HCT116 (cell line): ENCODE measurements at regions not wholly inside any gene's neighbourhood (a gene's known extent, or its start where the extent isn't known, plus 50 kb on each side); places are given as distances from the start of the nearest gene placed in this dataset.
A peak's percentile ranks its signal among the peaks of the same experiment; 100 is the strongest.

Source experiments
- POLR2A ChIP-seq: IDR thresholded peaks from 2 replicates; pipeline ENCODE4 v1.7.0; 2011; ENCODE audit warnings: borderline replicate concordance; ENCODE audit not compliant: insufficient read depth, insufficient read length; ENCODE audit errors: extremely low read depth
- TF ChIP-seq, protein P1 (sequence below), 3 experiments: fragments of 200-600 bp in 1 of 3; sonication (generic) in 1 of 3; IDR thresholded peaks in 2 of 3; conservative IDR thresholded peaks in 1 of 3; 2 replicates each; pipeline ENCODE4 v1.5.1; 2012 to 2017; ENCODE audit warnings: low read depth in 2 of 3, low read length in 2 of 3, antibody characterized with exemption in 1 of 3, borderline replicate concordance in 1 of 3, control low read depth in 1 of 3, mild to moderate bottlenecking in 1 of 3, mixed read lengths in 1 of 3, mixed run types in 1 of 3, moderate library complexity in 1 of 3; ENCODE audit not compliant: insufficient read depth in 1 of 3
- TF ChIP-seq, protein P2 (sequence below): IDR thresholded peaks from 2 replicates; pipeline ENCODE4 v1.6.1; 2012
- TF ChIP-seq, protein P3 (sequence below): IDR thresholded peaks from 2 replicates; pipeline ENCODE4 v1.6.1; 2011; ENCODE audit warnings: mild to moderate bottlenecking, low read length, moderate library complexity; ENCODE audit not compliant: insufficient replicate concordance; ENCODE audit errors: extremely low read depth

DNA sequence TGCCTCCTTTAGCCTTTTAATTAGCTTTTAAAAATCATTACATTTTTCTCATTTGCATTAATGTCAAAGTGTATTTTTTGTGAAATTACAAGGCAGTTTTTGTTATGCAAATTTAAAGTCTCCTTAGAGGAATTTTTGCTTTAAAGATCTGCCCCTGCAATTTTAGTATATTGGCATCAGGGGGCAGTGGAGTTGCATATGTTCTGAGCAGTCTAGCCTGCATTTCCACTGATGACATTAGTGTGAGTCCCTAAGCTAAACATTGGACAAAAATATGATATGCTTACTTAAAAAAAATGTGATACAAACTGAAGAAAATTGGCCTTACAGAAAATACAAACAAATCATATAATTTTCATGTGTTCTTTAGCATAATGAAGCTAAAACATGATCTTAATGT, 426.5 kb downstream of the SLC4A3 start:
- TF ChIP-seq, protein P1, sequence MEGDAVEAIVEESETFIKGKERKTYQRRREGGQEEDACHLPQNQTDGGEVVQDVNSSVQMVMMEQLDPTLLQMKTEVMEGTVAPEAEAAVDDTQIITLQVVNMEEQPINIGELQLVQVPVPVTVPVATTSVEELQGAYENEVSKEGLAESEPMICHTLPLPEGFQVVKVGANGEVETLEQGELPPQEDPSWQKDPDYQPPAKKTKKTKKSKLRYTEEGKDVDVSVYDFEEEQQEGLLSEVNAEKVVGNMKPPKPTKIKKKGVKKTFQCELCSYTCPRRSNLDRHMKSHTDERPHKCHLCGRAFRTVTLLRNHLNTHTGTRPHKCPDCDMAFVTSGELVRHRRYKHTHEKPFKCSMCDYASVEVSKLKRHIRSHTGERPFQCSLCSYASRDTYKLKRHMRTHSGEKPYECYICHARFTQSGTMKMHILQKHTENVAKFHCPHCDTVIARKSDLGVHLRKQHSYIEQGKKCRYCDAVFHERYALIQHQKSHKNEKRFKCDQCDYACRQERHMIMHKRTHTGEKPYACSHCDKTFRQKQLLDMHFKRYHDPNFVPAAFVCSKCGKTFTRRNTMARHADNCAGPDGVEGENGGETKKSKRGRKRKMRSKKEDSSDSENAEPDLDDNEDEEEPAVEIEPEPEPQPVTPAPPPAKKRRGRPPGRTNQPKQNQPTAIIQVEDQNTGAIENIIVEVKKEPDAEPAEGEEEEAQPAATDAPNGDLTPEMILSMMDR (IDR thresholded peaks at IDR 0.05 in 2 of 3, conservative IDR thresholded peaks at IDR 0.05 in 1 of 3; ENCODE audit: borderline replicate concordance in 1 of 3, insufficient read depth in 1 of 3, low read depth in 2 of 3, low read length in 2 of 3), result peak; percentile 22 to 69 (median 51); a peak in 5 of 6 replicates
- TF ChIP-seq, protein P2, sequence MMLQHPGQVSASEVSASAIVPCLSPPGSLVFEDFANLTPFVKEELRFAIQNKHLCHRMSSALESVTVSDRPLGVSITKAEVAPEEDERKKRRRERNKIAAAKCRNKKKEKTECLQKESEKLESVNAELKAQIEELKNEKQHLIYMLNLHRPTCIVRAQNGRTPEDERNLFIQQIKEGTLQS, result no peak
- TF ChIP-seq, protein P3, sequence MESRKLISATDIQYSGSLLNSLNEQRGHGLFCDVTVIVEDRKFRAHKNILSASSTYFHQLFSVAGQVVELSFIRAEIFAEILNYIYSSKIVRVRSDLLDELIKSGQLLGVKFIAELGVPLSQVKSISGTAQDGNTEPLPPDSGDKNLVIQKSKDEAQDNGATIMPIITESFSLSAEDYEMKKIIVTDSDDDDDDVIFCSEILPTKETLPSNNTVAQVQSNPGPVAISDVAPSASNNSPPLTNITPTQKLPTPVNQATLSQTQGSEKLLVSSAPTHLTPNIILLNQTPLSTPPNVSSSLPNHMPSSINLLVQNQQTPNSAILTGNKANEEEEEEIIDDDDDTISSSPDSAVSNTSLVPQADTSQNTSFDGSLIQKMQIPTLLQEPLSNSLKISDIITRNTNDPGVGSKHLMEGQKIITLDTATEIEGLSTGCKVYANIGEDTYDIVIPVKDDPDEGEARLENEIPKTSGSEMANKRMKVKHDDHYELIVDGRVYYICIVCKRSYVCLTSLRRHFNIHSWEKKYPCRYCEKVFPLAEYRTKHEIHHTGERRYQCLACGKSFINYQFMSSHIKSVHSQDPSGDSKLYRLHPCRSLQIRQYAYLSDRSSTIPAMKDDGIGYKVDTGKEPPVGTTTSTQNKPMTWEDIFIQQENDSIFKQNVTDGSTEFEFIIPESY, result no peak
- TF ChIP-seq POLR2A, result no peak
